VCaP (cell line): ENCODE measurements at regions not wholly inside any gene's neighbourhood (a gene's known extent, or its start where the extent isn't known, plus 50 kb on each side); places are given as distances from the start of the nearest gene placed in this dataset.

Experiments
- H3K27ac ChIP-seq: fragments of 450-650 bp; 2 replicates; pipeline ENCODE4 v1.5.1; 2017
- TF ChIP-seq, protein P1 (sequence below): fragments of 450-650 bp; conservative IDR thresholded peaks from 2 replicates; pipeline ENCODE4 v1.5.1; 2017; ENCODE audit warnings: mild to moderate bottlenecking, moderate library complexity

DNA sequence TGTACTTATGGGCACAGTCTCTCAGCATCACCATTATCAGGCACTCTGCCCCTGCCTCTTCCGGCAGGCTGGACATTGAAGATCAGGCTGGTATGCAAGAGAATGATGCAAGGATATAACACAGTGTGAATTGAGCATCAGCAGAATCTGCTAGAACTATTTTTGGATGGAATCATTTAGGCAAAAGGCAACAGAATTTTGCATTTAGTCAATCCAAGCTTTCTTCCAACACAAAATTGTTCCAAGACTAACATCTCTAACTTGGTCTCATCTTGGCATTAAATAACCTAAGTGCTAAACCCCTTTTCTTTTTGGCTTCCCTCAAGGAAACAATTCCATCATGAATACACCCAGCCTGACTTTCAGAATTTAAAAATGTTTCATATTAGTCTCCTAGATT, 339.9 kb downstream of the PRELID2 start:
- TF ChIP-seq, protein P1, sequence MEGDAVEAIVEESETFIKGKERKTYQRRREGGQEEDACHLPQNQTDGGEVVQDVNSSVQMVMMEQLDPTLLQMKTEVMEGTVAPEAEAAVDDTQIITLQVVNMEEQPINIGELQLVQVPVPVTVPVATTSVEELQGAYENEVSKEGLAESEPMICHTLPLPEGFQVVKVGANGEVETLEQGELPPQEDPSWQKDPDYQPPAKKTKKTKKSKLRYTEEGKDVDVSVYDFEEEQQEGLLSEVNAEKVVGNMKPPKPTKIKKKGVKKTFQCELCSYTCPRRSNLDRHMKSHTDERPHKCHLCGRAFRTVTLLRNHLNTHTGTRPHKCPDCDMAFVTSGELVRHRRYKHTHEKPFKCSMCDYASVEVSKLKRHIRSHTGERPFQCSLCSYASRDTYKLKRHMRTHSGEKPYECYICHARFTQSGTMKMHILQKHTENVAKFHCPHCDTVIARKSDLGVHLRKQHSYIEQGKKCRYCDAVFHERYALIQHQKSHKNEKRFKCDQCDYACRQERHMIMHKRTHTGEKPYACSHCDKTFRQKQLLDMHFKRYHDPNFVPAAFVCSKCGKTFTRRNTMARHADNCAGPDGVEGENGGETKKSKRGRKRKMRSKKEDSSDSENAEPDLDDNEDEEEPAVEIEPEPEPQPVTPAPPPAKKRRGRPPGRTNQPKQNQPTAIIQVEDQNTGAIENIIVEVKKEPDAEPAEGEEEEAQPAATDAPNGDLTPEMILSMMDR: no peak
- H3K27ac ChIP-seq: no peak overlapping the region

DNA sequence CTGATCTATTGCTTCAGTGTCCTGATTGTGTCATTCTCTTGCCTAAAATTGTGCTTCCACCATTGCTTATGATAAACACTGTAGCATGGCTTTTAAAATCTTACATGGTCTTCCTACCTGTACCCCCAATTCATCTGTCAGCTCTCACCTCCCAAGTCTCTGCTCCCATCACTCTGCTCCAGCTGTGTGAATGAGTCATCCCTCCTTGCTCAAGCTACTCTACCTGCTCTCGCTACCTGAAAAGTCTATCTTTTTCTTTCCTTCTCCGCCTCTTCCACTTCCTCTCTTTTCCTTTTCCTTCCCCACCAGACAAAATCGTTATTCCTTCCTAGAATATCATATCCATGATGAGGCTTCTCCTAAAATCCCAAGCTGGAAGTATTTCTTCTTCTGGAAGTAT, 341.7 kb downstream of the PRELID2 start:
- H3K27ac ChIP-seq: no peak overlapping the region
- TF ChIP-seq, protein P1: no peak

DNA sequence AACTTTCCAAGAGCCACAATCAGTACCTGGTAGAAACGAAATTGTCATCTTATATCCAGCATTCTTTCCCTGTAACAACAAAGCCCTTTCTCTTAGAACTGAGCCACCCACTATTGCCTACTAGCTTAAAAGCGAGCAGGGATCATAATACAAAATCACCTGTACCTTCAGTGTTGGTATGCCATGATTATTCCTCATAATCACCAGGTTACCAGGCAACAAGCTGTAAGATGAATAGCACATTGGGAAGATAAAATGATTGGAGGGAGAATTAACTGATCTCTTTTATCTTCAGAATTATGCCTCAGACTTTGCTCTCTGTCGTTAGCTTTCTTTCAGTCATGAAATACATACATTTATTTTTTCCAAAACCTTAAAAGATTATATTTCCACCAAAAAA, 345.6 kb downstream of the PRELID2 start:
- TF ChIP-seq, protein P1: no peak
- no peak overlapping the region for H3K27ac ChIP-seq

DNA sequence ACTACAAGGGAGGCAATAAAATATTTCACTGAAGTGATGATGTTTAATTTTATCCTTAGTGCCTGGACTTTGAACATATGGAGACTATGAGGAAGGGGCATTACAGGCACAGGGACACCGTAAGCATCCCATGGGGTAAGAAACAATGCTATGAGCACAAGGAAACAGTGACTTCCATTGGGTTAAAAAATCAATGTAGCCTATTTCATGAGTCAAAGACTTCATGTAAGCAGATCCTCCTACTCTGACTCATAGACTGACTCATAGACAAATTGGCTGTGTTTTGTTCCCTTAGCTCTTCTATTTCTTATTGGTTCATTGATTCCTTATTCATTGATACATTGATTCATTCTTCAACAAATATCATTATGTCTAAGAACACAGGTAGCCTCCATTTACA, 351.0 kb downstream of the PRELID2 start:
- TF ChIP-seq, protein P1: no peak
- H3K27ac ChIP-seq: no peak overlapping the region

DNA sequence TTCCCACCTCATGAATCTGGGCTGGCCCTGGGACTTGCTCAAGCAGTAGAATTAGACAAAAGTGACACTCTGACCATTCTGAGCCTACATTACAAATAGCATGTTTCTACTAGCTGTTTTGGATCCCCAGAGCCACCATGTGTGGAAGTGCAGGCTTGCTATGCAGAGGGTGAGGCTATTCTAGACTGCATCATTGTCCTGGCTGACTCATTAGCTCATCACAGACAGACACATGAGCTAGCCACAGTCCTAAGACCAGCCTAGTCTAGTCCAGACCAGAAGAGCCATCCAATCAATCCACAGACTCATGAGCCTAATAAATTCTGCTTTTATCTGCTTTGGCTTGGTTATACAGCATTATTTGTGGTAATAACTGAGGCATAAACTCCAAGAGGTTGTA, 351.9 kb downstream of the PRELID2 start:
- TF ChIP-seq, protein P1: no peak
- H3K27ac ChIP-seq: no peak overlapping the region

DNA sequence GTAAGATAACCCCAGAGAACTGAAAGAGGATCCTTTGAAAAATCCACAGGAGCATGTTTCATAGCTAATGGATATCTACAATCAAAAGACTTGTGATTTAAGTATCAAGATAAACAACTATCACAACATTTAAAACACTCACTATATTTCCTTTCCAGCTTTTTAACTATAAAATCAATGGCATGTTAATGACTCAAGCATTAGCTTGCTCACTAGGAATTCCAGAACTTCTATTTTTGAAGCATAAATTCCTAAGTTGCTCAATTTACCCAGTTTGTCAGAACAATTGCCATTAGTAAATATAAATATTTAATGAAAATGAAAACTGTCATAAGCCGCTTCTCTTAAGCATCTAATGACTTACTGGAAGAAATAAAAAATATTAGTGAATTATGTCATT, 355.3 kb downstream of the PRELID2 start:
- TF ChIP-seq, protein P1: no peak
- no peak overlapping the region for H3K27ac ChIP-seq

DNA sequence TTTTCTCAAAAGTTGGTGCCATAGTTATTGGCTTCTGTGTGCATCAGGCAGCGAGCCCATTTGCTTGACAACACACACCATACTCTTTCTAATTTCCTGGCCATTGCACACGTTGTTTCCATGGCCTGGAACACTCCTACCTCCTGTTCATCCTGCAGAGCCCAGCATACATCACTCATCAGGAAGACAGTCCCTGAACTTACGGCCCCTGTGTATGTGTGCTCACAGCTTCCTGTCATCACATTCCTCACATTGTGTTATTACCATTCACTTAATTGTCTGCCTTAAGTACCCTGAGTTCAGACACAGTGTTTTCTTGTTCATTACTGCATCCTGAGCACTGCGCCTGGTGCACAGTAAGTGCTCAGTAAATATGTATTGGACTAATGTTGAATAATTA, 355.9 kb downstream of the PRELID2 start:
- no peak overlapping the region for H3K27ac ChIP-seq
- TF ChIP-seq, protein P1: no peak

DNA sequence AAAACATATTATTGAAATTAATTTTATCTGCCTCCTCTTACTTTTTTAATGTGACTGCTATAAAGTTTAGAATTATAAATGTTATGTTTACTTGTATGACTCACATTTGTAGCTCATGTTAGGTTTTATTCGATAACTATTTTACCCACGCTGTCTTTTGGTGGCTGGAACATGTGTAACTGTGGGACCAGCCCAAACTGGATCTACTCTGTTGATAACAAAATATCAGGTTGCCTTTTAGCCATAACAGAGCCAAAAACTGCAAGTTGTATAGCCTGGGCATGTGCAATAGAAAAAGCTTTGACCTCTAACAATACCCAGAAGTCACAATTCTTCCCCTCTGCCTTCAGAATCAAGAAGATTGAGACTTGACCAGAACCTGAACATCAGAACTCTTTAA, 356.5 kb downstream of the PRELID2 start:
- TF ChIP-seq, protein P1: no peak
- H3K27ac ChIP-seq: no peak overlapping the region
